HepG2 (cell line): ENCODE measurements at regions not wholly inside any gene's neighbourhood (a gene's known extent, or its start where the extent isn't known, plus 50 kb on each side); places are given as distances from the start of the nearest gene placed in this dataset.

Source experiments
- ATAC-seq: fragments of 200-7000 bp; cut with Tn5 transposase; 3 replicates; pipeline ENCODE4 v1.9.1; 2020; ENCODE audit warnings: mild to moderate bottlenecking, moderate library complexity
- BruUV-seq: library from RNA; stranded (reverse); fragments of 400-500 nt; replicated peaks from 2 replicates; lab custom pipeline; 2021; lab: Mats Ljungman, UMichigan
- CTCF ChIA-PET: fragments of 300-600 bp; formaldehyde crosslinking; extraction: SDS; loops from one replicate; lab custom pipeline; 2021; ENCODE audit warnings: low total read pairs, inconsistent platforms, low intra/inter-chr PET ratio; lab: Yijun Ruan, JAX
- POLR2A ChIA-PET: fragments of 350-600 bp; sonication (Branson Sonifier 250); formaldehyde crosslinking; loops from one replicate; lab custom pipeline; 2020; ENCODE audit warnings: antibody characterized with exemption, inconsistent platforms; lab: Yijun Ruan, JAX
- DNase-seq: peaks from one replicate; pipeline ENCODE4 v3.0.0-alpha.2; 2015; ENCODE audit warnings: low spot score
- FAIRE-seq: peaks from 3 replicates; lab custom pipeline; 2011; peaks lifted over from hg19 to GRCh38; lab: Jason Lieb, UNC
- H2AFZ ChIP-seq: one replicate; pipeline ENCODE4 v1.6.1; 2011; ENCODE audit warnings: low read length, inconsistent platforms
- H3K27ac ChIP-seq: fragments of 300-600 bp; 3 replicates; pipeline ENCODE4 v1.8.0; 2011; ENCODE audit warnings: mixed run types, mild to moderate bottlenecking, mixed read lengths, low read length, inconsistent platforms; ENCODE audit not compliant: insufficient read depth; ENCODE audit errors: extremely low read length
- H3K27me3 ChIP-seq, 2 experiments: fragments of 200-600 bp in 1 of 2; 2 replicates in 1 of 2; 3 replicates in 1 of 2; pipeline versions ENCODE4 v1.6.0 to v1.8.0; 2011; ENCODE audit warnings: low read length in 2 of 2, mild to moderate bottlenecking in 2 of 2, moderate library complexity in 2 of 2, inconsistent platforms in 1 of 2; ENCODE audit not compliant: insufficient read depth in 2 of 2, control insufficient read depth in 1 of 2
- H3K36me3 ChIP-seq, 2 experiments: fragments of 200-600 bp in 1 of 2; replicated peaks in 1 of 2; 2 replicates in 1 of 2; 3 replicates in 1 of 2; pipeline versions ENCODE4 v1.5.1 to v1.8.0; 2011; ENCODE audit warnings: low read length in 2 of 2, inconsistent platforms in 1 of 2; ENCODE audit not compliant: insufficient read depth in 2 of 2, control insufficient read depth in 1 of 2
- H3K4me1 ChIP-seq: 2 replicates; pipeline ENCODE4 v1.5.1; 2012; ENCODE audit warnings: low read length, inconsistent platforms; ENCODE audit not compliant: insufficient read depth
- H3K4me2 ChIP-seq: 2 replicates; pipeline ENCODE4 v1.6.0; 2011; ENCODE audit warnings: low read depth, low read length, inconsistent platforms
- H3K4me3 ChIP-seq, 3 experiments: fragments of 200-600 bp in 1 of 3; sonication (generic), shearing (Covaris generic) in 1 of 3; replicated peaks in 1 of 3; 2 replicates each; pipeline ENCODE4 v1.5.1; 2011 to 2016; ENCODE audit warnings: low read length in 3 of 3, inconsistent platforms in 2 of 3, low read depth in 2 of 3, mild to moderate bottlenecking in 2 of 3, control low read depth in 1 of 3, mixed read lengths in 1 of 3; ENCODE audit not compliant: insufficient read depth in 1 of 3
- H3K79me2 ChIP-seq: one replicate; pipeline ENCODE4 v1.6.1; 2011; ENCODE audit warnings: low read length, inconsistent platforms; ENCODE audit not compliant: insufficient read depth
- H3K9ac ChIP-seq: 2 replicates; pipeline ENCODE4 v1.6.0; 2011; ENCODE audit warnings: mild to moderate bottlenecking, low read depth, low read length, inconsistent platforms; ENCODE audit not compliant: insufficient read depth
- H3K9me3 ChIP-seq: 2 replicates; pipeline ENCODE4 v1.5.1; 2012; ENCODE audit warnings: mild to moderate bottlenecking, low read length
- H4K20me1 ChIP-seq: 2 replicates; pipeline ENCODE4 v1.6.0; 2011; ENCODE audit warnings: inconsistent platforms, mild to moderate bottlenecking, low read length, moderate library complexity; ENCODE audit not compliant: insufficient read depth
- BCL6 ChIP-seq: IDR thresholded peaks from 2 replicates; pipeline ENCODE4 v1.6.1; 2016; ENCODE audit warnings: missing genetic modification reagents, missing compliant biosample characterization
- CENPT ChIP-seq: sonication (generic); formaldehyde crosslinking; IDR thresholded peaks from 2 replicates; pipeline ENCODE4 v1.8.0; 2022; ENCODE audit warnings: low read depth, mild to moderate bottlenecking, moderate library complexity, missing genetic modification reagents
- FOXA3 ChIP-seq: IDR thresholded peaks from 2 replicates; pipeline ENCODE4 v1.6.1; 2016; ENCODE audit warnings: missing genetic modification reagents, missing compliant biosample characterization
- FOXP1 ChIP-seq, 2 experiments: fragments of 450-650 bp in 1 of 2; IDR thresholded peaks; 2 replicates each; pipeline ENCODE4 v1.6.1; 2017 to 2018; ENCODE audit warnings: antibody characterized with exemption in 1 of 2
- HNRNPLL ChIP-seq: fragments of 200-400 bp; formaldehyde crosslinking; IDR thresholded peaks from 2 replicates; pipeline ENCODE4 v1.6.1; 2017; ENCODE audit warnings: mild to moderate bottlenecking, low read depth, low read length; ENCODE audit not compliant: poor library complexity, severe bottlenecking
- IRF9 ChIP-seq: sonication (generic); formaldehyde crosslinking; IDR thresholded peaks from 2 replicates; pipeline ENCODE4 v1.8.0; 2022; ENCODE audit warnings: missing genetic modification reagents, mild to moderate bottlenecking, borderline replicate concordance
- NFAT5 ChIP-seq: sonication (generic); formaldehyde crosslinking; IDR thresholded peaks from 2 replicates; pipeline ENCODE4 v1.4.0; 2020; ENCODE audit warnings: missing genetic modification reagents
- ZC3H4 ChIP-seq: sonication (generic); formaldehyde crosslinking; IDR thresholded peaks from 2 replicates; pipeline ENCODE4 v1.4.0; 2020; ENCODE audit warnings: missing genetic modification reagents, borderline replicate concordance
- ZNF362 ChIP-seq: sonication (generic); formaldehyde crosslinking; IDR thresholded peaks from 2 replicates; pipeline ENCODE4 v1.4.0; 2020; ENCODE audit warnings: missing genetic modification reagents, mild to moderate bottlenecking, borderline replicate concordance
- ZNF652 ChIP-seq: IDR thresholded peaks from 2 replicates; pipeline ENCODE4 v1.6.1; 2016; ENCODE audit warnings: low read depth, borderline replicate concordance
- ZNF704 ChIP-seq: sonication (generic); formaldehyde crosslinking; IDR thresholded peaks from 2 replicates; pipeline ENCODE4 v1.8.1; 2023; ENCODE audit warnings: mild to moderate bottlenecking, inconsistent platforms, moderate library complexity, missing genetic modification reagents, borderline replicate concordance
- WGBS: methylation state at CpG from one replicate; pipeline ENCODE4 v1.1.6; 2017; ENCODE audit warnings: low lambda C conversion rate; 5-methylcytosine and 5-hydroxymethylcytosine counted together
- in situ Hi-C: cut with HindIII; loops from 2 replicates; pipeline ENCODE4 v1.10.0; 2017; ENCODE audit warnings: low pct_unique_long_range_greater_than_20kb; ENCODE audit not compliant: extremely low pct_ligation_motif_present
- intact Hi-C: fragments of 100-400 bp; cut with micrococcal nuclease; formaldehyde crosslinking; loops from one replicate; pipeline ENCODE4 v1.10.0; 2022; ENCODE audit not compliant: unreplicated experiment

- TF ChIP-seq NFAT5 (CRISPR knock-in tag) (no peak), HNRNPLL (no peak), ZNF652 (no peak)
- TF ChIP-seq, all 625 proteins: peak for 64
Measured at GRCh38 chr4:37765741-37766140, 60.7 kb upstream of the PGM2 start (continued).

GRCh38 chr4:37763831-37764230 lies 62.7 kb upstream of the PGM2 start:
- Histone ChIP-seq H3K27ac (no peak overlapping the region), H2AFZ (no peak overlapping the region), H3K4me3 (no peak overlapping the region), H3K4me1 (peaks cover 63% of the 10 kb centered on the region), H3K4me2 (no peak overlapping the region), H3K79me2 (no peaks in the 10 kb centered on the region), H4K20me1 (no peaks in the 10 kb centered on the region), H3K27me3 (peaks cover 0 to 9% of the 10 kb centered on the region in 2 experiments; a peak in 2 of 5 replicates), H3K9ac (no peak overlapping the region), H3K9me3 (no peaks in the 10 kb centered on the region), H3K36me3 (no peaks in the 10 kb centered on the region)
- CTCF ChIA-PET: no interaction called here
- FAIRE-seq (no peak), ATAC-seq (no peak), DNase-seq (no peak)
- BruUV-seq: no TSS peak
- POLR2A ChIA-PET: no interaction called here
- intact Hi-C loops: no loop called here
- 0% methylated on average over 4 of the region's 4 CpGs for WGBS
- in situ Hi-C loops: no loop called here
- TF ChIP-seq IRF9 (no peak), CENPT (CRISPR knock-in tag) (no peak), FOXP1 (IDR thresholded peaks at IDR 0.05) (no peak), FOXP1 (CRISPR knock-in tag; IDR thresholded peaks at IDR 0.05) (peak; percentile 61), ZNF362 (CRISPR knock-in tag) (no peak), BCL6 (CRISPR knock-in tag) (peak; percentile 76), FOXA3 (peak; percentile 43; the same call in 1 of the 2 replicates), ZNF704 (CRISPR knock-in tag) (no peak), ZC3H4 (CRISPR knock-in tag) (no peak)
